Activated CD8-positive, alpha-beta memory T cell treated with anti-CD3 and anti-CD28 coated beads for 36 hours (primary cell): ENCODE measurements at regions not wholly inside any gene's neighbourhood (a gene's known extent, or its start where the extent isn't known, plus 50 kb on each side); places are given as distances from the start of the nearest gene placed in this dataset.
"Not testable (repeated sequence)": the region's sequence is repeated elsewhere in the genome, so short reads cannot be mapped to it uniquely, and the experiment has no call there.

Experiments used
- CTCF ChIA-PET: fragments of 350-600 bp; sonication (Branson Sonifier 250); formaldehyde crosslinking; loops from one replicate; lab custom pipeline; 2021; ENCODE audit warnings: antibody characterized with exemption; lab: Charles Lee
- POLR2A ChIA-PET: fragments of 350-600 bp; sonication (Branson Sonifier 250); formaldehyde crosslinking; loops from one replicate; lab custom pipeline; 2021; ENCODE audit warnings: antibody characterized with exemption; lab: Charles Lee

GRCh38 chr6:30832864-30833263 is 51.5 kb upstream of the DDR1 start:
- ChIA-PET POLR2A (no interaction called here), CTCF (interaction anchor here (1.1 to 1.3 kb wide), 4 partner anchors 11 to 97 kb away, joined by 3 to 5 read pairs (median 4); no protein-coding TSS in a partner anchor)

DNA sequence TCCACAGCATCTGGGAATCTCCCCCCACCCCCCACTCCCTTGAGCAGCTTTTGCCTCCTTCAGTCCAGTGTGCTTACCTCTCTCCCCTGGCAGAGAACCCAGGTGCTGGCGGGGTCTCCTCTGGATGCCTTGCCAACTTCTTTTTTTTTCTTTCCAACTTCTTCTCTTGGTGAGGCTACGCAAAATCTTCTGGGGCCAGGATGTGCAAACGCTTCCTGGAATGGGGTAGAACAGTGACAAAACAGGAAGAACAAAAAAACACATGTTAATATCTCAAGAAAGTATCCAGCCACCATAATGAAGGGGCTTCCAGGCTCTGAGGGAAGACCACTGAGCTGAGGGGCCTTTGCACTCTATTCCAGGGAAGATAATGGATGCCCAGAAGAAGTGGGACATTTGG is 53.9 kb upstream of the DDR1 start:
- POLR2A ChIA-PET, result interaction anchor here (0.6 to 1.4 kb wide), 4 partner anchors 86 to 366 kb away, joined by 3 to 5 read pairs (median 4); partner anchors contain the start of gene IER3
- CTCF ChIA-PET, result interaction anchor here (1.0 to 3.1 kb wide), 8 partner anchors 15 to 257 kb away, joined by 3 to 11 read pairs (median 4); partner anchors contain the start of gene GTF2H4

GRCh38 chr6:30829639-30830255 is 54.6 kb upstream of the DDR1 start:
- ChIA-PET POLR2A (interaction anchor here (1.0 to 1.5 kb wide), 4 partner anchors 54 to 86 kb away, joined by 3 to 5 read pairs (median 4); partner anchors contain the start of genes DDR1 and IER3), CTCF (interaction anchor here (0.8 to 3.1 kb wide), 12 partner anchors 11 to 270 kb away, joined by 3 to 11 read pairs (median 4); partner anchors contain the start of gene GTF2H4)

DNA sequence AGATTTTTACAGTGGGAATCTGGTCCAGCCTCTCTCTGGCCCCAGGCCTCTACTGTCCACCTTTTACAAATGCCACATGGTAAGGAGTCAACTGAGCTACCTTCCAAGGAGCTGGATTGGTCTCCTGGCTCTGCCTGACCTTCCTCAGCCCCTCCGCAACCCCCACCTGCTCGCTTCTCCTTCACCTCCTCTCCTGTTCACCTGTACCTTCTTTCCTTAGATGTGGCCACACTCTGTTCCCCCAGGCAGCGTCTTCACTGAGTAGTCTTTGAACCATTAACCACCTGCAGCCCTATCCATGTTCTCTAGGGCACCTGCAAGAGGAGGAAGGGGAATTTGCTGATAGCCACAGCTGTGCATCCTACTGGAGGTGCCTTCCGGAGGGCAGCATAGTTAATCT is 55.3 kb upstream of the DDR1 start:
- CTCF ChIA-PET, result interaction anchor here (0.6 to 3.1 kb wide), 18 partner anchors 9 to 271 kb away, joined by 3 to 13 read pairs (median 4); partner anchors contain the start of gene VARS2
- POLR2A ChIA-PET, result interaction anchor here (0.7 to 1.5 kb wide), 5 partner anchors 17 to 86 kb away, joined by 3 to 5 read pairs (median 3); partner anchors contain the start of genes DDR1, IER3 and VARS2

DNA sequence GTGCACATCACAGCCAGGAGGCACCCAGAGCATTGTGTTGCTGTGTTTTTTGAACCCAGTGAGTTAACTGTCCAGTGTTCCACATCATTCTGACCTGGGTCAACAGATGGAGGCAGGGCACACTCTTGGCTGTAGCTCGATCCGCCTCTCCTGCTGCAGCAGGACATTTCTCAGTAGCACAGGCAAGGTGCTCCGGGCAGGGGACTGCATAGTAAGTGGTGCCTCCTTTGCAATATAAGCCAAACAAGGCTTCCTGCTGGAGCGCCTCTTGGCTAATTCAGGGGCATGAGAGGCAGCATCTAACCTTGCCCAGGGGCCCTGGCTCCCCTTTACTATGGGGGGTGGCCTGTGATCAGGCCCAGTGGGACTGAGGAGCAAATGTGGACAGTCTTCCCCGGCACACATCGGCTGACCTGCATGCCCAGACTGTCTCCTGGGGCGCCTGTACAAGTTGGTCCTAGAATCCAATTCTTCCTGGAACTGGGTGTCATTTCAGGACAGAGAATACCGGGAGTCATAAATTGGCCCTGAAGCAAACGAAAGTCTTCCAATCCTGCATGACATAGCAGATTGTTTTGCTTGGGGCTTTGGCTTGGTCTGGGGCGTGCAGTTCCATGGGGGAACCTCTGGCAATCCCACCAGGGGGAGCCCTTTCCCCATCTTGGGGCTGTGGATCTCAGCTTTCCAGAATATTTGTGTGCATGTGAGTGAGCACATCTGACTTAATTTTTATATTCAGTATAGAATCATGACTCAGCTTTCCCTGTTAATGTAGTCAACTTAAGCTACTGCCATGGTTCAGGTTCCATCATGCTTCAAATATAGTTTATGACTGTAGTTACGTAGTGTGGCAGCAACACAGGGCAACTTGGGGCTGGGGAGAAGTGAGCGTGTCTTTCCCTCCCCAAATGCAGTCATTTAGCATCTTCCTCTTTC is 56.0 kb upstream of the DDR1 start:
- POLR2A ChIA-PET, result interaction anchor here (0.6 to 1.5 kb wide), 6 partner anchors 10 to 87 kb away, joined by 3 to 5 read pairs (median 3); partner anchors contain the start of gene VARS2

DNA sequence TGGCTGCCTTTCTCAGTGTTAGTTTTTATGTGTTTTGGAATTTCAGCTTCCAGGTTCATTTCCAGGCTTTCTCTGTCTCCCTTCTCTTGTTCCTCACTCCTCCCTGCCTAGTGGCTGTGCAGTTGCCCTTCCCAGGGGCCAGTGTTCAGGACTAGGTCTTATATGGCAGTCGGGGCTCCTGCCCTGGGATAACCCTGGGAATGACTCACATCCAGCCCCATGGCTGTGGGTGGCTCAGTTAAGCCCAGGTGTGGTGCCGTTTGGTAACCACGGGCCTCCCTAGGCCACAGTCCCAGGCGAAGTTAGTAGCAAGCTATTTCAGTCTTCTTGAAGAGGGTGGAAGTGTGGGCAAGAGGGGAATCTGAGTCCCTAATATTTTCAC is 57.4 kb upstream of the DDR1 start:
- CTCF ChIA-PET, result interaction anchor here (0.8 to 2.4 kb wide), 8 partner anchors 8 to 256 kb away, joined by 3 to 13 read pairs (median 4); partner anchors contain the start of gene ABCF1
- POLR2A ChIA-PET, result interaction anchor here (0.6 kb wide), 1 partner anchor 15 kb away, joined by 4 read pairs; no protein-coding TSS in a partner anchor

More for the DNA sequence above, 56.0 kb upstream of the DDR1 start:
- CTCF ChIA-PET, result interaction anchor here (0.6 to 3.1 kb wide), 22 partner anchors 9 to 266 kb away, joined by 3 to 13 read pairs (median 3); partner anchors contain the start of gene VARS2

- POLR2A ChIA-PET, result no interaction called here
- CTCF ChIA-PET, result interaction anchor here (0.8 to 1.3 kb wide), 2 partner anchors 81 to 133 kb away, joined by 3 to 4 read pairs; partner anchors contain the start of gene IER3
Observed at GRCh38 chr6:30824698-30825097, 59.6 kb upstream of the DDR1 start.

- POLR2A ChIA-PET, result no interaction called here
- CTCF ChIA-PET, result interaction anchor here (0.8 to 1.2 kb wide), 2 partner anchors 27 to 256 kb away, joined by 3 read pairs; no protein-coding TSS in a partner anchor
Observed at GRCh38 chr6:30823534-30823865, 60.8 kb upstream of the DDR1 start.

- POLR2A ChIA-PET, result interaction anchor here (0.6 to 1.2 kb wide), 2 partner anchors 11 to 53 kb away, joined by 3 to 6 read pairs; no protein-coding TSS in a partner anchor
Observed at GRCh38 chr6:30821862-30822784, 62.2 kb upstream of the DDR1 start.

GRCh38 chr6:30820193-30820592 is 64.1 kb upstream of the DDR1 start:
- ChIA-PET POLR2A (interaction anchor here (1.5 to 2.2 kb wide), 3 partner anchors 10 to 76 kb away, joined by 7 to 8 read pairs (median 7); partner anchors contain the start of gene IER3), CTCF (interaction anchor here (1.0 to 3.1 kb wide), 9 partner anchors 10 to 141 kb away, joined by 3 to 14 read pairs (median 4); partner anchors contain the start of genes GTF2H4 and VARS2)

More at GRCh38 chr6:30821862-30822784, 62.2 kb upstream of the DDR1 start:
- CTCF ChIA-PET, result interaction anchor here (0.7 to 3.1 kb wide), 12 partner anchors 10 to 143 kb away, joined by 3 to 10 read pairs (median 5); partner anchors contain the start of genes FLOT1 and VARS2

DNA sequence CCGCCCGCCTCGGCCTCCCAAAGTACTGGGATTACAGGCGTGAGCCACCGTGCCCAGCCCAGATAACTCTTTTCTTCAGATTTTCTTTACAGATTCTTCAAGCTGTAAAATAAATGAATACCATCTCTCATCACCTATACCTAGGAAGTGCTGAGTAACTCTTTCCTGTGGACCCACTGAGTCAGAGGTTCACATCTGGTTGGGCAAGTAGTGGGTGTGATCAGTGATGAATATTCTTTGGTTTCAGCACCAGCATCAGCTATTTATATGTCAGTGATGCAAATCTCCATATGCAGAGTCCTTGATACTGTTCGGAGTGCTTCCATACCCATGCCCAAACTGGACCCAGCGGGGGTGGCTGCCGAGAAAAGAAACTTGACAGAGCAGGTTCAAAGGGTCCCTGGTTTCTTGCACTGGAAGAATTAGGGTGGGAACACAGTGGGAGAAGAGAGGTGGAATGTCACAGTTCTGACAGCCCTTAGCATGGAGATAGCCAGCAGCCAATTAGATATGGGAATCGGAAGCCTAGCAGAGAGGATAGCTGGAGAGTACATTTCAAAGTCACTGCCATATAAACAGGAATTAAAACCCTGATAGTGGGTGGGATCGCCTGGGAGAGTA is 64.9 kb upstream of the DDR1 start:
- POLR2A ChIA-PET, result interaction anchor here (0.7 to 2.2 kb wide), 6 partner anchors 9 to 136 kb away, joined by 3 to 8 read pairs (median 6); partner anchors contain the start of gene IER3
- CTCF ChIA-PET, result interaction anchor here (0.8 to 3.1 kb wide), 10 partner anchors 8 to 94 kb away, joined by 3 to 14 read pairs (median 4); partner anchors contain the start of gene VARS2

DNA sequence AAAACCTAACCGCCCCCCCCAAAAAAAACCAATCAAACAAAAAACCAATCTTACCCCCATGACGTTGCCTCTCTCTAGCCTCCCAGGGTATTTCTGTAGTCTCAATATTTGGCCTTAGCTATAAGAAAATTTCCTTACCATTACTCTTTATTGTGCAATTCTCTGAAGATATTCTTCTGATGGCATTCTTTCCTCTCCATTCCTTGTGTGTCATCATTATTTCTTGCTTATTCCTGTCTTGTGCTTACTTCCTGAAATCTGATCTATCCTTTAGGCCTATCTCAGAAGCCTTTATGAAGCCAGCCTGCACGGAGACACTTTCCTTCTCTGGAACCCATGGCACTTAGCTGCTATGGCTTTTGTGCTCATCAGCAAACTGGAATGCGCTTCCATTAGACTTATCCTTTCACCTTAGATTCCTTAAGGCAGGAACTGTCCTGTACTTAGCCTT is 65.9 kb upstream of the DDR1 start:
- ChIA-PET POLR2A (interaction anchor here (1.0 to 2.2 kb wide), 3 partner anchors 10 to 137 kb away, joined by 3 to 7 read pairs (median 3); partner anchors contain the start of gene IER3), CTCF (interaction anchor here (0.7 to 3.0 kb wide), 8 partner anchors 9 to 93 kb away, joined by 3 to 14 read pairs (median 4); no protein-coding TSS in a partner anchor)

- POLR2A ChIA-PET, result interaction anchor here (1.2 kb wide), 1 partner anchor 72 kb away, joined by 3 read pairs; the partner anchor contains the start of gene IER3
- CTCF ChIA-PET, result interaction anchor here (0.7 kb wide), 1 partner anchor 48 kb away, joined by 3 read pairs; no protein-coding TSS in a partner anchor
Observed at GRCh38 chr6:30816791-30817739, 67.3 kb upstream of the DDR1 start.

DNA sequence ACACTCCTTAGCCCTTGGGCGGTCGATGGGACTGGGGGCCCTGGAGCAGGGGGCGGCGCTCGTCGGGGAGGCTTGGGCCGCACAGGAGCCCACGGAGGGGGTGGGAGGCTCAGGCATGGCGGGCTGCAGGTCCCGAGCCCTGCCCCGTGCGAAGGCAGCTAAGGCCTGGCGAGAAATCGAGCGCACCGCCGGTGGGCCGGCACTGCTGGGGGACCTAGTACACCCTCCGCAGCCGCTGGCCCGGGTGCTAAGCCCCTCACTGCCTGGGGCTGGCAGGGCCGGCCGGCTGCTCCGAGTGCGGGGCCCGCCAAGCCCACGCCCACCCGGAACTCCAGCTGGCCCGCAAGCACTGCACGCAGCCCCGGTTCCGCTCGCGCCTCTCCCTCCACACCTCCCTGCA is 68.0 kb upstream of the DDR1 start:
- POLR2A ChIA-PET, result interaction anchor here (1.2 to 1.5 kb wide), 2 partner anchors 45 to 72 kb away, joined by 3 read pairs; partner anchors contain the start of gene IER3
- CTCF ChIA-PET, result not testable (repeated sequence)
